Duodenal mucosa (tissue), 2 donors: ENCODE measurements at regions not wholly inside any gene's neighbourhood (a gene's known extent, or its start where the extent isn't known, plus 50 kb on each side); places are given as distances from the start of the nearest gene placed in this dataset.

Source experiments
- H3K27ac ChIP-seq: one replicate; pipeline ENCODE4 v1.7.0; 2013; ENCODE audit warnings: low read depth, low read length
- H3K27me3 ChIP-seq, 2 donors: one replicate each; pipeline ENCODE4 v1.7.0; 2013; ENCODE audit warnings: low read length in 2 of 2, control low read depth in 1 of 2; ENCODE audit not compliant: insufficient read depth in 2 of 2, control insufficient read depth in 1 of 2
- H3K36me3 ChIP-seq, 2 donors: one replicate each; pipeline ENCODE4 v1.7.0; 2013; ENCODE audit warnings: low read length in 2 of 2, control low read depth in 1 of 2; ENCODE audit not compliant: insufficient read depth in 2 of 2, control insufficient read depth in 1 of 2
- H3K4me1 ChIP-seq, 2 donors: one replicate each; pipeline ENCODE4 v1.7.0; 2013; ENCODE audit warnings: low read length in 2 of 2, control low read depth in 1 of 2; ENCODE audit not compliant: insufficient read depth in 2 of 2, control insufficient read depth in 1 of 2
- H3K4me3 ChIP-seq, 2 donors: one replicate each; pipeline ENCODE4 v1.7.0; 2013; ENCODE audit warnings: low read length in 2 of 2, low read depth in 1 of 2
- H3K9ac ChIP-seq, 2 donors: one replicate each; pipeline ENCODE4 v1.7.0; 2013; ENCODE audit warnings: low read length in 2 of 2, low read depth in 1 of 2
- H3K9me3 ChIP-seq, 2 donors: one replicate each; pipeline ENCODE4 v1.7.0; 2013; ENCODE audit warnings: low read length in 2 of 2, control low read depth in 1 of 2; ENCODE audit not compliant: control insufficient read depth in 1 of 2

- Histone ChIP-seq H3K36me3 (no peaks in the 10 kb centered on the region), H3K4me3 (no peak overlapping the region), H3K9ac (no peak overlapping the region), H3K27ac (no peak overlapping the region), H3K27me3 (peaks cover 7 to 35% of the 10 kb centered on the region in 2 donors), H3K4me1 (peaks cover 4 to 11% of the 10 kb centered on the region in 2 donors), H3K9me3 (no peaks in the 10 kb centered on the region)
Observed at GRCh38 chr14:89028462-89029134, 204.1 kb downstream of the TTC8 start.

DNA sequence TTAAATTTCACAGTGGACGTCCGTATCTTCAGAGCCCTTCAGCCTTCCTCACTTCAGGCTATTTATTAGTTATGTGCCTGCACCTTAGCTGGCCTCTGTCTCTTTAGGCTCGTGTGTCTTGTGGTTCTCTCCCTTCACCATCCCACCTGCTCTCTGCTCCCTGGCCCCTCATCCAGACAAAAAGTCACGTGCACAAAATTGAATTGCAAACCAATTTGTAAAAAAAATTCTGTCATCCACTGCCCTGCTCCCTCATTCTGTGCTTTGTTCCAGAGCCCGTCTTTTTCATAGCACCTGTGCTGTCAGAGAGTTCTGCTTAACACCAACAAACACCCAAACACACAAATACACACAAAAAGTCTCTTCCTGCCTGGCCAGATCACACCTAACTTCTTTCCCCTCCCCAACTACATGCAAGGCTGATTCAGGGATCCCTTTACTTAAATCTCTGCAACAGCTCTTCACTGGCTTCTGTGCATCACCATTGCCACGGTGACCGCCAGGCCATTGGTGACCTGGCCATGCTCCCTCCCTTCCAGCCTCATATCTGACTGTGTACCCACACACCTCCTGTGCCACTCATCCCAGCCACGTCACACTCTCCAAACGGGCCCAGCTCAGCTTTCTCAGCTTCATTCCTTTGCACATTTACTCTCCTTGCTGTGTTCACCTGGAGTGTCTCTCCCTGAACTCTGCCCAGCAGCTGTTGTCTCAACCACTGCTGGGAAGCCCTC, 205.7 kb downstream of the TTC8 start:
- H3K9ac ChIP-seq, result no peak overlapping the region
- H3K9me3 ChIP-seq, result no peaks in the 10 kb centered on the region
- peaks cover 4 to 11% of the 10 kb centered on the region in 2 donors for H3K4me1 ChIP-seq
- H3K4me3 ChIP-seq, result no peak overlapping the region
- peaks cover 7 to 35% of the 10 kb centered on the region in 2 donors for H3K27me3 ChIP-seq
- H3K36me3 ChIP-seq, result no peaks in the 10 kb centered on the region
- no peak overlapping the region for H3K27ac ChIP-seq

DNA sequence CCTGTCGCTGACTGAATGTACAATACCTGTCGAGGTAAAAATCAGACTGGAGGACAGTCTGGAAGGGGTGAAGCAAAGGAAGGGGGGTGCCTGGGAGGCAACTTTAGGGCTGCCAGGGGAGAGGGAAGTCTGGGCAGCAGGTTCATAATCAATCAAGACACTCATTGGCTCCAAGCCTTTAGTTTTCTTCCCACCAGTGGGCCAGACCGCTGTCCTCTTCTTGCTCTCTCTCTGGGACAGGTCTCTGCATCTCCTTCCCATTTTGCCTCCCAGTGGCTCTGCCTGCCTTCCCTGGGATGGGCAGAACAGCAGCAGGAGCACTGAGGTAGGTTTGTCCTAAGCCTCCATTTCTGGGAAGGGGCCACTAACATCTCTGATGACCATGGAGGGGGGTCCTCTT, 206.5 kb downstream of the TTC8 start:
- Histone ChIP-seq H3K4me3 (no peak overlapping the region), H3K36me3 (no peaks in the 10 kb centered on the region), H3K4me1 (peaks cover 4 to 9% of the 10 kb centered on the region in 2 donors), H3K9me3 (no peaks in the 10 kb centered on the region), H3K27ac (no peak overlapping the region), H3K9ac (no peak overlapping the region), H3K27me3 (peaks cover 7 to 31% of the 10 kb centered on the region in 2 donors)

- H3K4me1 ChIP-seq, result peaks cover 0 to 4% of the 10 kb centered on the region in 2 donors
- H3K9ac ChIP-seq, result no peak overlapping the region
- no peaks in the 10 kb centered on the region for H3K36me3 ChIP-seq
- H3K9me3 ChIP-seq, result no peaks in the 10 kb centered on the region
- peaks cover 0 to 25% of the 10 kb centered on the region in 2 donors for H3K27me3 ChIP-seq
- no peak overlapping the region for H3K27ac ChIP-seq
- H3K4me3 ChIP-seq, result no peak overlapping the region
Observed at GRCh38 chr14:89032086-89032649, 207.7 kb downstream of the TTC8 start.

DNA sequence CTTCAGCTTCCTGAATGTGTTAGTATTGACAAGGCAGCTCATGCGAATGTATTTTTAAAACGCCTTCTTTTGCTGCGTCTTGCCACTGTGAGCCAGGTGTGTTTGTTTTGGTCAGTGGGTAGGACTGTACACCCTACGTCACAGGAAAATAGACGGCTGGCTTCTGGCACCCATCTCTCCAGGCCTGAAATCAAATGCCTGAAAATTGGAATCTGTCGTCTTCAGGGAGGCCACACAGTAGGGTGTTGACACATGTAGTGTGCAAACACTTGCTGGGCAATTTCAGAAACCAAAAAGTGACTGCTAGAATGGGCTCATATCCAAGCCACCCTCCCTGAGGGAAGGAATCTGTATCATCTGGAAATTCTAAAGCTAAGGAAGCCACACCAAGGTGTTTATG, 209.3 kb downstream of the TTC8 start:
- Histone ChIP-seq H3K9ac (no peak overlapping the region), H3K4me3 (no peak overlapping the region), H3K27me3 (peaks cover 0 to 14% of the 10 kb centered on the region in 2 donors), H3K36me3 (no peaks in the 10 kb centered on the region), H3K9me3 (no peaks in the 10 kb centered on the region), H3K4me1 (no peaks in the 10 kb centered on the region), H3K27ac (no peak overlapping the region)

DNA sequence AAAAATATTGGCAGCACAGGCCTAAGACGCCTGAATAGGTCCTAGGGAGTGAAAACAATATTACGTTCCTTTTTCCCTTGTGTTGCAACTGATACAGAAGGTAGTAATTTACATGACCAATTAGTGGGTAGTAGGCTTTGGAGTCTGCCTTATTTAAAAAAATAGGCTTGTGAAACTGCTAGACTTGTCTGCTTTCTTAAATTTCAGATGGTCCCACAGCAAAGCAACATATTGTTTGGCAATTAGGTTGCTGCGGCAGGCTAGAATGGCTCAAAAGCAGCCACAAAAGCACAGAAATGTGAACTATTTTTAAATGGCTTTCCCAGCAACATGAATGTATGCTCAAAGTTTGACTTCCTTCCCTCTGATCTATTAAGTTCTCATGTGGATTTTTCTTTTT, 211.9 kb downstream of the TTC8 start:
- Histone ChIP-seq H3K36me3 (no peaks in the 10 kb centered on the region), H3K9ac (no peak overlapping the region), H3K27ac (no peak overlapping the region), H3K4me3 (no peak overlapping the region), H3K27me3 (no peaks in the 10 kb centered on the region), H3K4me1 (peaks cover 6 to 9% of the 10 kb centered on the region in 2 donors), H3K9me3 (no peaks in the 10 kb centered on the region)

GRCh38 chr14:89037065-89037464, 212.6 kb downstream of the TTC8 start:
- H3K27me3 ChIP-seq, result no peaks in the 10 kb centered on the region
- peaks cover 13 to 14% of the 10 kb centered on the region in 2 donors for H3K4me1 ChIP-seq
- no peak overlapping the region for H3K4me3 ChIP-seq
- H3K9me3 ChIP-seq, result no peaks in the 10 kb centered on the region
- no peak overlapping the region for H3K9ac ChIP-seq
- no peaks in the 10 kb centered on the region for H3K36me3 ChIP-seq
- H3K27ac ChIP-seq, result no peak overlapping the region

GRCh38 chr14:89040080-89040459, 215.6 kb downstream of the TTC8 start:
- Histone ChIP-seq H3K27me3 (no peaks in the 10 kb centered on the region), H3K36me3 (no peaks in the 10 kb centered on the region), H3K4me1 (peaks cover 15 to 16% of the 10 kb centered on the region in 2 donors), H3K4me3 (peak overlapping the region; percentile 66 to 73), H3K27ac (no peak overlapping the region), H3K9ac (peak overlapping the region in 1 of 2 donors; percentile 52), H3K9me3 (peaks cover 3 to 8% of the 10 kb centered on the region in 2 donors)

GRCh38 chr14:89040460-89041256, 216.2 kb downstream of the TTC8 start:
- H3K36me3 ChIP-seq, result no peaks in the 10 kb centered on the region
- peaks cover 15 to 16% of the 10 kb centered on the region in 2 donors for H3K4me1 ChIP-seq
- peak overlapping the region; percentile 52 to 70 for H3K9ac ChIP-seq
- H3K4me3 ChIP-seq, result peak overlapping the region; percentile 66 to 73
- H3K9me3 ChIP-seq, result peaks cover 3 to 8% of the 10 kb centered on the region in 2 donors
- no peaks in the 10 kb centered on the region for H3K27me3 ChIP-seq
- peak overlapping the region; percentile 80 for H3K27ac ChIP-seq

- Histone ChIP-seq H3K9me3 (peaks cover 3 to 8% of the 10 kb centered on the region in 2 donors), H3K27ac (peak overlapping the region; percentile 80), H3K4me1 (peaks cover 15 to 16% of the 10 kb centered on the region in 2 donors), H3K27me3 (no peaks in the 10 kb centered on the region), H3K9ac (peak overlapping the region; percentile 52 to 70), H3K4me3 (peak overlapping the region; percentile 66 to 73), H3K36me3 (no peaks in the 10 kb centered on the region)
Observed at GRCh38 chr14:89041257-89041582, 216.8 kb downstream of the TTC8 start.
